ENCODE measurements at regions not wholly inside any gene's neighbourhood (a gene's known extent, or its start where the extent isn't known, plus 50 kb on each side); places are given as distances from the start of the nearest gene placed in this dataset.
"Not testable (repeated sequence)": the region's sequence is repeated elsewhere in the genome, so short reads cannot be mapped to it uniquely, and the experiment has no call there.

DNA sequence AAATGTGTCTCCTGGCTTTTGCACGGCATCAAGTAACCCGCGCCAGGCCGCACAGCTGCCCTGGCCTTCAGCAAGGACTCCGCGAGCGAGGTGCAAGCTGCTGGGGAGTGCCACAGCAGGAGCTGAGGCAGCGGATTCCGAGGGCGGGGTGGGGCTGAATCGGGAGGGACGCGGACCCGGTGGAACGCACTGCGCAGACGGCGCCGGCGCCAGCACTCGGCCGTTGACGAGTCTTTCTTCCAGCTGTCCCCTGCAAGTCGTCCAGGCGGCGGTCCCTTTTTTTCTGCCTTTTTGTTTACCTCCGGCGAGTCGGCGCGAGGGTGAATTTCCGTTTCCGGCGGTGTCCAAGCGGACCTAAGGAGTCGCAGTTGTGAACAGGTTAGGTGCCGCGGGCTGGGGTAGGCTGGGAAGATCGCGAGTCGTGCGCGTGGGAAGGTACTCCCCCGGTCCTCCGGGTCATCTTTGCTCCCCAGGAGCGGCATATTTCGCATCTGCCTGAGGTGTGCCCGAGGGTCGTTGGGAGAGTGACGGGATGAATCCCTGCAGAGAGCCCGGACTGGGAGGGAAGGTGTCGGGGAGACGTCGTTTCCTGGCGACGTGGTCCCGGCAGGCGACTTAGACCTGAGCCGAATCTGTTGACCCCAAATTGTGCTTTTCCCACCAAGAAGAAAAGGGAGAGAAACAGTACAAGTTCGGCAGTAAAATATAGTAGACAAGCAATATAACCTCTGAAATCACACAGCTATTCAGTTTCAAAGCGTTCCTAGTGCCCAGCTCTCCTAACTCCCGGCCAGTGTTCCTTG lies 124.5 kb upstream of the PTPN20 start:
- peak overlapping the region; percentile 91 for H2AFZ ChIP-seq
- peak overlapping the region; percentile 85 for H3K27ac ChIP-seq
- H3F3A ChIP-seq (ENCODE audit: insufficient read depth); H3K36me3 ChIP-seq (ENCODE audit: low read depth); in situ Hi-C loops (cut with MboI); H3K4me1 ChIP-seq (ENCODE audit: insufficient read depth); H3K79me2 ChIP-seq (ENCODE audit: insufficient read depth); H3K9me2 ChIP-seq (ENCODE audit: insufficient read depth); H3K27me3 ChIP-seq (replicated peaks; ENCODE audit: insufficient read depth); H4K20me1 ChIP-seq (ENCODE audit: insufficient read depth); H3K9me3 ChIP-seq (ENCODE audit: low read depth): not testable (repeated sequence)
- H3K4me3 ChIP-seq = peak overlapping the region; percentile 92
- WGBS, 2 experiments (ENCODE audit: low coverage in 1 of 2, low lambda C conversion rate in 2 of 2, missing lambda C conversion rate in 2 of 2) = 1% methylated on average over 29 to 46 of the region's 62 CpGs
- peak overlapping the region; percentile 91 for H3K9ac ChIP-seq
- peak; percentile 65 for DNase-seq
- H3K4me2 ChIP-seq (ENCODE audit: unreplicated experiment) = peak overlapping the region; percentile 81

- no peaks in the 10 kb centered on the region for H3K36me3 ChIP-seq (ENCODE audit: low read depth)
- no peaks in the 10 kb centered on the region for H3K9me2 ChIP-seq (ENCODE audit: insufficient read depth)
- H3K4me1 ChIP-seq (ENCODE audit: insufficient read depth) = peaks cover 4% of the 10 kb centered on the region
- in situ Hi-C loops (cut with MboI) = no loop called here
- peak overlapping the region; percentile 81 for H3K4me2 ChIP-seq (ENCODE audit: unreplicated experiment)
- no peaks in the 10 kb centered on the region for H3K9me3 ChIP-seq (ENCODE audit: low read depth)
- H3K4me3 ChIP-seq = peak overlapping the region; percentile 92
- no peaks in the 10 kb centered on the region for H3K27me3 ChIP-seq (replicated peaks; ENCODE audit: insufficient read depth)
- 3% methylated on average over 6 of the region's 6 CpGs for WGBS, 2 experiments (ENCODE audit: low coverage in 1 of 2, low lambda C conversion rate in 2 of 2, missing lambda C conversion rate in 2 of 2)
- H4K20me1 ChIP-seq (ENCODE audit: insufficient read depth) = no peaks in the 10 kb centered on the region
- no peaks in the 10 kb centered on the region for H3F3A ChIP-seq (ENCODE audit: insufficient read depth)
- peak overlapping the region; percentile 91 for H3K9ac ChIP-seq
- peak overlapping the region; percentile 91 for H2AFZ ChIP-seq
- TF ChIP-seq EZH2 (IDR thresholded peaks at IDR 0.05; ENCODE audit: insufficient read depth, poor library complexity, severe bottlenecking) (no peak), EZH2phosphoT487 (IDR thresholded peaks at IDR 0.05; ENCODE audit: insufficient read depth, low read depth) (no peak)
- peak overlapping the region; percentile 85 for H3K27ac ChIP-seq
- no peaks in the 10 kb centered on the region for H3K79me2 ChIP-seq (ENCODE audit: insufficient read depth)
- DNase-seq = peak; percentile 82
Measured at GRCh38 chr10:46787321-46787615, 124.0 kb upstream of the PTPN20 start.

- H3F3A ChIP-seq (ENCODE audit: insufficient read depth); in situ Hi-C loops (cut with MboI); H3K9me2 ChIP-seq (ENCODE audit: insufficient read depth); H4K20me1 ChIP-seq (ENCODE audit: insufficient read depth); H3K4me2 ChIP-seq (ENCODE audit: unreplicated experiment); H3K4me1 ChIP-seq (ENCODE audit: insufficient read depth); H3K27me3 ChIP-seq (replicated peaks; ENCODE audit: insufficient read depth); H2AFZ ChIP-seq; H3K36me3 ChIP-seq (ENCODE audit: low read depth); H3K9ac ChIP-seq; DNase-seq; H3K79me2 ChIP-seq (ENCODE audit: insufficient read depth); H3K9me3 ChIP-seq (ENCODE audit: low read depth); H3K27ac ChIP-seq; H3K4me3 ChIP-seq: not testable (repeated sequence)
- 84 to 88% methylated on average over 4 of the region's 6 CpGs for WGBS, 2 experiments (ENCODE audit: low coverage in 1 of 2, low lambda C conversion rate in 2 of 2, missing lambda C conversion rate in 2 of 2)
Measured at GRCh38 chr10:46792657-46793357, 118.4 kb upstream of the PTPN20 start.

DNA sequence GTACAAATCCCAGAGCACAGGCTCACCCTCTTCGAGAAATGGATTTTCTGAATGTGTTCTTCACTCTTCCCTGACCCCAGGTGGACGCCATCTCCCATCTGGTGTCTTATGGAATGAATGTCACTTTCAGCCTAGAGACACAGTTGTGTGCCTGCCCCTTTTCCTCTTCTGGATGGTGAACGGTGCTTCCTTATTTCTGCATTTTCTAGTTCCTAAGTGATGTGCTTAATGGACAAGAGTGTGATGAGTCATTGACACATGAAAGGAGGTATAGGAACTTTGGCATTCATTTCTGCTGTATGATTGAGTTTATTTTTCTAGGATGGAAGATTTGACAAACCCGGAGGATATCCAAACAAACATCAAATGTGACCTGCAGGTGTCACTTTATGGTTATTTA lies 114.9 kb upstream of the PTPN20 start:
- H3K27me3 ChIP-seq (replicated peaks; ENCODE audit: insufficient read depth); H3K79me2 ChIP-seq (ENCODE audit: insufficient read depth); H3K9me2 ChIP-seq (ENCODE audit: insufficient read depth); DNase-seq; H3K36me3 ChIP-seq (ENCODE audit: low read depth); in situ Hi-C loops (cut with MboI); H2AFZ ChIP-seq; H3K4me3 ChIP-seq; H3F3A ChIP-seq (ENCODE audit: insufficient read depth); H4K20me1 ChIP-seq (ENCODE audit: insufficient read depth); H3K4me2 ChIP-seq (ENCODE audit: unreplicated experiment); H3K27ac ChIP-seq; H3K4me1 ChIP-seq (ENCODE audit: insufficient read depth); H3K9me3 ChIP-seq (ENCODE audit: low read depth); H3K9ac ChIP-seq: not testable (repeated sequence)
- WGBS, 2 experiments (ENCODE audit: low coverage in 1 of 2, low lambda C conversion rate in 2 of 2, missing lambda C conversion rate in 2 of 2) = 87 to 93% methylated on average over 4 of the region's 4 CpGs

DNA sequence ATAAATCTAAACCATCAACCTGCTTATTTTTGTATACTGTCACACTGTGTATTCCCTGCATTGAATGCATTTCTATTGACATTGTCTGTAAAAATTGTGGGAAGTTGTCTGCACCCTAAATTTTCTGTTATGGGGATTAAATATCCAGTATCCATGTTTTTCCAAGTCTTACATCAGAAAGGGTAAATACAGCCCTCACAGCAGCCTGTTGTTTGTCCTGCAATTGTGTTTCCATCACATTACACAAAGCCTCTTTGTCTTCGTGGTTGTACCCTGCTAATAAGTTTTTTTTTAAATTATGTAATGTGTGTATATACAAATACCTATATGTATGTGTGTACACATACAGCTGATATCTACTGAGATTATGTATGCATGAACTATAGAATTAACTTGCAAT lies 109.2 kb upstream of the PTPN20 start:
- H3K9ac ChIP-seq; H2AFZ ChIP-seq; H3K79me2 ChIP-seq (ENCODE audit: insufficient read depth); in situ Hi-C loops (cut with MboI); H3K27ac ChIP-seq; H4K20me1 ChIP-seq (ENCODE audit: insufficient read depth); H3K27me3 ChIP-seq (replicated peaks; ENCODE audit: insufficient read depth); H3K36me3 ChIP-seq (ENCODE audit: low read depth); H3K4me1 ChIP-seq (ENCODE audit: insufficient read depth); DNase-seq; H3K4me2 ChIP-seq (ENCODE audit: unreplicated experiment); H3K9me2 ChIP-seq (ENCODE audit: insufficient read depth); H3K4me3 ChIP-seq; H3F3A ChIP-seq (ENCODE audit: insufficient read depth); H3K9me3 ChIP-seq (ENCODE audit: low read depth): not testable (repeated sequence)
- WGBS, 2 experiments (ENCODE audit: low coverage in 1 of 2, low lambda C conversion rate in 2 of 2, missing lambda C conversion rate in 2 of 2) = 47 to 57% methylated on average over 1 of the region's 1 CpG

- H2AFZ ChIP-seq; H3K9me3 ChIP-seq (ENCODE audit: low read depth); H3K79me2 ChIP-seq (ENCODE audit: insufficient read depth); in situ Hi-C loops (cut with MboI); H3K4me3 ChIP-seq; H3K36me3 ChIP-seq (ENCODE audit: low read depth); H3K9ac ChIP-seq; H3K4me2 ChIP-seq (ENCODE audit: unreplicated experiment); DNase-seq; H3F3A ChIP-seq (ENCODE audit: insufficient read depth); H3K27me3 ChIP-seq (replicated peaks; ENCODE audit: insufficient read depth); H4K20me1 ChIP-seq (ENCODE audit: insufficient read depth); H3K27ac ChIP-seq; H3K4me1 ChIP-seq (ENCODE audit: insufficient read depth); H3K9me2 ChIP-seq (ENCODE audit: insufficient read depth): not testable (repeated sequence)
- 90 to 100% methylated on average over 1 of the region's 1 CpG for WGBS, 2 experiments (ENCODE audit: low coverage in 1 of 2, low lambda C conversion rate in 2 of 2, missing lambda C conversion rate in 2 of 2)
Measured at GRCh38 chr10:46803082-46803481, 108.1 kb upstream of the PTPN20 start.

DNA sequence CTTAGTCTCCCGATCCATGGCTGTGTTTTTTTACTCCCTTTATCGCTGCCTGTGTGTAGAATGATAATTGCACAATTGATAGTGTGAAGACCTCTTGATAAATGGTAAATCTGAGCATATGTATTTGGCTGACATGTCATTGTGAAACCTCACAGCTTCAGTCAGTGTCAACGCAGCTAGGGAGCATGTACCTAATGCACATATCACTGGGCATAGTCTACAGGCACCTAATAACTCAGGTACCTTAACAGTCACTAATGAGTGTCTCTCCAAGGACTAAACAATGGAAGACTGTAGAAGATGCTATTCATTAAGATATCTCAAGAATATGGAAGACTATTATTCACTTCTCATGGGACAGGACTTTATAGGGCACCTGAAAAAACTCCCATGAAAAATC lies 101.0 kb upstream of the PTPN20 start:
- H2AFZ ChIP-seq; H4K20me1 ChIP-seq (ENCODE audit: insufficient read depth); H3K4me1 ChIP-seq (ENCODE audit: insufficient read depth); H3K27me3 ChIP-seq (replicated peaks; ENCODE audit: insufficient read depth); in situ Hi-C loops (cut with MboI); H3K79me2 ChIP-seq (ENCODE audit: insufficient read depth); H3K4me3 ChIP-seq; H3K36me3 ChIP-seq (ENCODE audit: low read depth); DNase-seq; H3K9me2 ChIP-seq (ENCODE audit: insufficient read depth); H3K4me2 ChIP-seq (ENCODE audit: unreplicated experiment); H3K9me3 ChIP-seq (ENCODE audit: low read depth); H3K9ac ChIP-seq; H3F3A ChIP-seq (ENCODE audit: insufficient read depth); H3K27ac ChIP-seq: not testable (repeated sequence)
- WGBS, 2 experiments (ENCODE audit: low coverage in 1 of 2, low lambda C conversion rate in 2 of 2, missing lambda C conversion rate in 2 of 2) = 93 to 94% methylated on average over 3 of the region's 3 CpGs
